PFSK-1 (cell line): ENCODE measurements at regions not wholly inside any gene's neighbourhood (a gene's known extent, or its start where the extent isn't known, plus 50 kb on each side); places are given as distances from the start of the nearest gene placed in this dataset.

Experiments used
- FOXP2 ChIP-seq: optimal IDR thresholded peaks from 2 replicates; pipeline ENCODE3; 2011; ENCODE audit warnings: borderline replicate concordance, control low read depth, inconsistent platforms; ENCODE audit not compliant: insufficient read depth; ENCODE audit errors: extremely low read length, extremely low read depth
- POLR2AphosphoS5 ChIP-seq: IDR thresholded peaks from 2 replicates; pipeline ENCODE4 v1.6.1; 2012; ENCODE audit warnings: low read depth, mild to moderate bottlenecking, control low read depth, low read length, moderate library complexity
- SIN3A ChIP-seq: IDR thresholded peaks from 2 replicates; pipeline ENCODE4 v1.6.1; 2012; ENCODE audit warnings: mild to moderate bottlenecking, low read length, moderate library complexity, borderline replicate concordance; ENCODE audit not compliant: insufficient read depth
- TAF1 ChIP-seq: IDR thresholded peaks from 2 replicates; pipeline ENCODE4 v1.6.1; 2012; ENCODE audit warnings: low read length, control low read depth, borderline replicate concordance; ENCODE audit not compliant: insufficient read depth
- TF ChIP-seq, protein P1 (sequence below), 2 experiments: IDR thresholded peaks; 2 replicates each; pipeline versions ENCODE4 v1.6.1 to v1.8.0; 2011 to 2012; ENCODE audit warnings: low read depth in 2 of 2, low read length in 2 of 2, control low read depth in 1 of 2, inconsistent platforms in 1 of 2, mild to moderate bottlenecking in 1 of 2, moderate library complexity in 1 of 2; ENCODE audit not compliant: insufficient read depth in 1 of 2

DNA sequence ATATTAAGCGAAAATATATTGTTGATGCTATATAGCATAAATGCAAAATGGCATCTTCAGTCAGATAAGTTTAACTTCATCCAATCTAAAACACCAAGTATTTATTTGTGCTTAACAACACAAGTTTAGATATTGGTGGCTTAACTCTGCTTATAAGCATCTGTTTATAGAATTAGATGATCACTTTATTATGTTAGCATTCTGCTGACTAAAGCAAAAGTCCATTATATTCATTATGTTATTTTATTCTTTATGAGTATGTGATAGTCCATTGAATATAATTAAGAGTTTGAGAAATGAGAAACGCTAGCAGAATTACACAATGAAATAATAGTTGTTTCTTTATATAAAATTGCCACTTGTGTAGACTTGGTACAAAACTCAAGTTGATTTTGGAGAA is 401.2 kb upstream of the CDH7 start:
- TF ChIP-seq, protein P1, sequence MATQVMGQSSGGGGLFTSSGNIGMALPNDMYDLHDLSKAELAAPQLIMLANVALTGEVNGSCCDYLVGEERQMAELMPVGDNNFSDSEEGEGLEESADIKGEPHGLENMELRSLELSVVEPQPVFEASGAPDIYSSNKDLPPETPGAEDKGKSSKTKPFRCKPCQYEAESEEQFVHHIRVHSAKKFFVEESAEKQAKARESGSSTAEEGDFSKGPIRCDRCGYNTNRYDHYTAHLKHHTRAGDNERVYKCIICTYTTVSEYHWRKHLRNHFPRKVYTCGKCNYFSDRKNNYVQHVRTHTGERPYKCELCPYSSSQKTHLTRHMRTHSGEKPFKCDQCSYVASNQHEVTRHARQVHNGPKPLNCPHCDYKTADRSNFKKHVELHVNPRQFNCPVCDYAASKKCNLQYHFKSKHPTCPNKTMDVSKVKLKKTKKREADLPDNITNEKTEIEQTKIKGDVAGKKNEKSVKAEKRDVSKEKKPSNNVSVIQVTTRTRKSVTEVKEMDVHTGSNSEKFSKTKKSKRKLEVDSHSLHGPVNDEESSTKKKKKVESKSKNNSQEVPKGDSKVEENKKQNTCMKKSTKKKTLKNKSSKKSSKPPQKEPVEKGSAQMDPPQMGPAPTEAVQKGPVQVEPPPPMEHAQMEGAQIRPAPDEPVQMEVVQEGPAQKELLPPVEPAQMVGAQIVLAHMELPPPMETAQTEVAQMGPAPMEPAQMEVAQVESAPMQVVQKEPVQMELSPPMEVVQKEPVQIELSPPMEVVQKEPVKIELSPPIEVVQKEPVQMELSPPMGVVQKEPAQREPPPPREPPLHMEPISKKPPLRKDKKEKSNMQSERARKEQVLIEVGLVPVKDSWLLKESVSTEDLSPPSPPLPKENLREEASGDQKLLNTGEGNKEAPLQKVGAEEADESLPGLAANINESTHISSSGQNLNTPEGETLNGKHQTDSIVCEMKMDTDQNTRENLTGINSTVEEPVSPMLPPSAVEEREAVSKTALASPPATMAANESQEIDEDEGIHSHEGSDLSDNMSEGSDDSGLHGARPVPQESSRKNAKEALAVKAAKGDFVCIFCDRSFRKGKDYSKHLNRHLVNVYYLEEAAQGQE (IDR thresholded peaks at IDR 0.05; ENCODE audit: insufficient read depth in 1 of 2, low read depth in 2 of 2, low read length in 2 of 2): no peak
- no peak for TF ChIP-seq SIN3A
- no peak for TF ChIP-seq TAF1
- TF ChIP-seq POLR2AphosphoS5: no peak
- TF ChIP-seq FOXP2: no peak

DNA sequence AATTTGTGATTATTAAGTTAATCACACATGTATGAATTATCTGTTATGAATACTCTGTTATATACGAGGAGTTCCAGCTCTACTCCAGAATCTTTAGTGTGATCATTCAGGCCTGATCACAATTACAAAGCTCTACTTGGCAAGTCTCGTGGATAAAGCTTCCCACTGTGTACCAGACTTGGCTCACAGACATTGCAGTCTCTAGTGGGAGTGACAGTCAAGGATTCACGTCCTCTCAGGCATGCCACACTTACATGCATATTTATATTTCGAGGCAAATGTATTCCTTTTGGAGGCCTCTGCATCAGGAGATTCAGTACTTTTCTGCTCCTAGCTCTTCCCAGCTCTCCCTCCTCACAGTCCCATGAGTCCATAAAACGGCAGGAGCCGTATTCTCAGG is 403.4 kb upstream of the CDH7 start:
- TF ChIP-seq FOXP2 (no peak), TAF1 (no peak)

- TF ChIP-seq SIN3A (no peak), FOXP2 (no peak), POLR2AphosphoS5 (no peak), TAF1 (no peak)
- TF ChIP-seq, protein P1 (IDR thresholded peaks at IDR 0.05; ENCODE audit: insufficient read depth in 1 of 2, low read depth in 2 of 2, low read length in 2 of 2): no peak
Measured at GRCh38 chr18:65346086-65346485, 404.7 kb upstream of the CDH7 start.

DNA sequence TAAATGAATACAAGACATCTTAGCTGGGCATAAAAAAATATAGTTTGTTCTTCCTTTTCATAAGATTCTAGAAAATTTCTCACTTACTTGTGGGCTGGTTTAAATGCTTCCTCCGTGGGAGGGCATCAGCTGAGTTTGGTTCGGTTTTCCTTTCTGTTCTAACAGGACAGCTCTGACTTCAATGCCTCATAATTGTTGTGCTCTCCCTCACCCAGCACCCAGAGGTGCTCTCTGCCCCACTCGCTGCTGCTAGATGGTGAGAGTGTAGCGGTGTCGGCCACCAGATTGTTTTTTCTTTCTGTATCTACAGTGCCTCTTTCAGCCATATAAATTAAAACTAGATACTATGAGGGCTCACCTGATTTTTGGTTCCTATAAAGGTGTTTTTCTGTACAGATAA is 407.2 kb upstream of the CDH7 start:
- TF ChIP-seq TAF1 (no peak), SIN3A (no peak), POLR2AphosphoS5 (no peak), FOXP2 (no peak)
- TF ChIP-seq, protein P1 (IDR thresholded peaks at IDR 0.05; ENCODE audit: insufficient read depth in 1 of 2, low read depth in 2 of 2, low read length in 2 of 2): no peak

DNA sequence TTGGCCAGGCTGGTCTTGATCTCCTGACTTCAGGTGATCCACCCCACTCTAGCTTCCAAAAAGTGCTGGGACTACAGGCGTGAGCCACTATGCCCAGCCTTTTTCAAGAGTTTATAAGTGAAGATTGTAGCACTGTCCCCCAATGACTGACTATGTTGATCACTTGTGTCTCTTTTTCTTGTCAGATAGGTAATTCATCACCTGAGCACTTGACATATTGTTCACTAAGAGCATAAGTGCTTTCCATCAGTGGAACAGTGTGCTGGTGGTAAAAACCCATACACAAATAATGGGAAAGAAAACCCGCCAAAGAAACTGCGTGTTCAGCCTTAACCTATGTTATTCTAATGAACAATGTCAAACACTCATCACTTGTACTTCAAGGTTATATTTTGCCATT is 414.4 kb upstream of the CDH7 start:
- no peak for TF ChIP-seq FOXP2

DNA sequence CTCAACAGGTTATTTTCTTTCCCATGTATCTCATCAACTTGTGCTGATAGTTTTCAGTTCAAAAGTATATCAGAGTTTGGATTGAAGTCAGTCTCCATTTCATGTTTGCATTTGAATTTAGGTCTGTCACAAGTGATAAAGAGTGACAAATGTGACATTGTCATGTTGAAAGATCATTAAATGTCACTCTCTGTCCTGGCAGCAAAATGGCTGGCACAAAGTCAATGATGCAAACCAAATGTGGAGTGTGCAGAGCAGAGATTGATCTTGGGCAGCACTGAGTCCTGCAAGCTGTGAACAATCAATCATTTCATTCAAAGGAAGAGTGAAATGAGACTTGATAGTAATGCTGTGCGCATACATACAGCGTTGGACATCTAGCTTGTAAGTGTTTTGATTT is 421.8 kb upstream of the CDH7 start:
- TF ChIP-seq, protein P1 (IDR thresholded peaks at IDR 0.05; ENCODE audit: insufficient read depth in 1 of 2, low read depth in 2 of 2, low read length in 2 of 2): no peak
- no peak for TF ChIP-seq FOXP2
- TF ChIP-seq SIN3A: no peak
- no peak for TF ChIP-seq TAF1
- TF ChIP-seq POLR2AphosphoS5: no peak
